ENCODE measurements at regions not wholly inside any gene's neighbourhood (a gene's known extent, or its start where the extent isn't known, plus 50 kb on each side); places are given as distances from the start of the nearest gene placed in this dataset.

- no peaks in the 10 kb centered on the region for H3K79me2 ChIP-seq (ENCODE audit: control insufficient read depth, insufficient read depth, low read length)
- no peak overlapping the region for H3K4me3 ChIP-seq
- no peaks in the 10 kb centered on the region for H3K36me3 ChIP-seq (ENCODE audit: control insufficient read depth, insufficient read depth, low read length)
- ChIA-PET POLR2A (no interaction called here), CTCF (ENCODE audit: low intra/inter-chr PET ratio) (no interaction called here)
- H3K9me3 ChIP-seq (replicated peaks; ENCODE audit: control insufficient read depth, insufficient read depth, low read depth, low read length): no peaks in the 10 kb centered on the region
- no peak overlapping the region for H3K9ac ChIP-seq (ENCODE audit: insufficient read depth in 1 of 2, low read depth in 2 of 2, low read length in 2 of 2)
- no peaks in the 10 kb centered on the region for H3K4me1 ChIP-seq (replicated peaks in 1 of 2; ENCODE audit: control insufficient read depth in 2 of 2, insufficient read depth in 2 of 2, low read length in 2 of 2)
- TF ChIP-seq KLF1 (tag; IDR thresholded peaks at IDR 0.05): no peak
- no peak for TF ChIP-seq TFAP4 (CRISPR knock-in tag; IDR thresholded peaks at IDR 0.05; ENCODE audit: borderline replicate concordance)
- TF ChIP-seq ZNF75A (CRISPR knock-in tag; IDR thresholded peaks at IDR 0.05): no peak
- TF ChIP-seq CHD1 (IDR thresholded peaks at IDR 0.05; ENCODE audit: low read length): no peak
- TF ChIP-seq, protein P1, sequence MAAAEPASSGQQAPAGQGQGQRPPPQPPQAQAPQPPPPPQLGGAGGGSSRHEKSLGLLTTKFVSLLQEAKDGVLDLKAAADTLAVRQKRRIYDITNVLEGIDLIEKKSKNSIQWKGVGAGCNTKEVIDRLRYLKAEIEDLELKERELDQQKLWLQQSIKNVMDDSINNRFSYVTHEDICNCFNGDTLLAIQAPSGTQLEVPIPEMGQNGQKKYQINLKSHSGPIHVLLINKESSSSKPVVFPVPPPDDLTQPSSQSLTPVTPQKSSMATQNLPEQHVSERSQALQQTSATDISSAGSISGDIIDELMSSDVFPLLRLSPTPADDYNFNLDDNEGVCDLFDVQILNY (CRISPR knock-in tag; IDR thresholded peaks at IDR 0.05): no peak
- no peaks in the 10 kb centered on the region for H3K9me1 ChIP-seq (ENCODE audit: control insufficient read depth, insufficient read depth, low read length)
- no peak for DNase-seq (ENCODE audit: extremely low read depth in 1 of 4, low spot score in 3 of 4)
- intact Hi-C loops (cut with micrococcal nuclease) (no loop called here), in situ Hi-C loops (cut with MboI) (no loop called here)
- ATAC-seq: no peak
- no TSS peak for BruUV-seq (replicated peaks)
- no peak overlapping the region for H3K4me2 ChIP-seq (ENCODE audit: insufficient read depth, low read length)
- FAIRE-seq: no peak
- H3K27ac ChIP-seq (ENCODE audit: extremely low read depth, low read depth, low read length): no peak overlapping the region
- WGBS (ENCODE audit: insufficient coverage, low coverage, missing lambda C conversion rate): 0% methylated on average over 2 of the region's 2 CpGs
- no peaks in the 10 kb centered on the region; a peak in 1 of 5 replicates for H3K27me3 ChIP-seq (ENCODE audit: control insufficient read depth in 2 of 2, insufficient read depth in 2 of 2, low read length in 2 of 2)
- H4K20me1 ChIP-seq (replicated peaks; ENCODE audit: control insufficient read depth, insufficient read depth, low read length): no peaks in the 10 kb centered on the region
- no peak overlapping the region for H2AFZ ChIP-seq (ENCODE audit: low read depth, low read length)
Observed at GRCh38 chr3:176739159-176739558, 458.1 kb downstream of the TBL1XR1 start.

All from K562 (cell line).